ENCODE measurements at regions not wholly inside any gene's neighbourhood (a gene's known extent, or its start where the extent isn't known, plus 50 kb on each side); places are given as distances from the start of the nearest gene placed in this dataset.

- TF ChIP-seq, protein P1, sequence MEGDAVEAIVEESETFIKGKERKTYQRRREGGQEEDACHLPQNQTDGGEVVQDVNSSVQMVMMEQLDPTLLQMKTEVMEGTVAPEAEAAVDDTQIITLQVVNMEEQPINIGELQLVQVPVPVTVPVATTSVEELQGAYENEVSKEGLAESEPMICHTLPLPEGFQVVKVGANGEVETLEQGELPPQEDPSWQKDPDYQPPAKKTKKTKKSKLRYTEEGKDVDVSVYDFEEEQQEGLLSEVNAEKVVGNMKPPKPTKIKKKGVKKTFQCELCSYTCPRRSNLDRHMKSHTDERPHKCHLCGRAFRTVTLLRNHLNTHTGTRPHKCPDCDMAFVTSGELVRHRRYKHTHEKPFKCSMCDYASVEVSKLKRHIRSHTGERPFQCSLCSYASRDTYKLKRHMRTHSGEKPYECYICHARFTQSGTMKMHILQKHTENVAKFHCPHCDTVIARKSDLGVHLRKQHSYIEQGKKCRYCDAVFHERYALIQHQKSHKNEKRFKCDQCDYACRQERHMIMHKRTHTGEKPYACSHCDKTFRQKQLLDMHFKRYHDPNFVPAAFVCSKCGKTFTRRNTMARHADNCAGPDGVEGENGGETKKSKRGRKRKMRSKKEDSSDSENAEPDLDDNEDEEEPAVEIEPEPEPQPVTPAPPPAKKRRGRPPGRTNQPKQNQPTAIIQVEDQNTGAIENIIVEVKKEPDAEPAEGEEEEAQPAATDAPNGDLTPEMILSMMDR (IDR thresholded peaks at IDR 0.05; ENCODE audit: unreplicated experiment): no peak
- Mint-ChIP-seq H3K4me3 (ENCODE audit: low read depth) (no peak overlapping the region), H3K9me3 (ENCODE audit: low read depth) (peaks cover 6% of the 10 kb centered on the region), H3K27me3 (peaks cover 5% of the 10 kb centered on the region), H3K27ac (no peak overlapping the region), H3K4me1 (ENCODE audit: low read depth) (no peaks in the 10 kb centered on the region), H3K36me3 (ENCODE audit: insufficient read depth) (no peaks in the 10 kb centered on the region)
- DNase-seq (ENCODE audit: low spot score, unreplicated experiment): no peak
Measured at GRCh38 chr13:40394304-40394985, 272.0 kb downstream of the FOXO1 start.

- H3K27ac Mint-ChIP-seq: no peak overlapping the region
- H3K27me3 Mint-ChIP-seq: peaks cover 4% of the 10 kb centered on the region
- DNase-seq (ENCODE audit: low spot score, unreplicated experiment): no peak
- H3K4me3 Mint-ChIP-seq (ENCODE audit: low read depth): no peak overlapping the region
- H3K36me3 Mint-ChIP-seq (ENCODE audit: insufficient read depth): no peaks in the 10 kb centered on the region
- H3K9me3 Mint-ChIP-seq (ENCODE audit: low read depth): peaks cover 6% of the 10 kb centered on the region
- TF ChIP-seq, protein P1 (IDR thresholded peaks at IDR 0.05; ENCODE audit: unreplicated experiment): no peak
- peaks cover 7% of the 10 kb centered on the region for H3K4me1 Mint-ChIP-seq (ENCODE audit: low read depth)
Measured at GRCh38 chr13:40398065-40398464, 268.4 kb downstream of the FOXO1 start.

GRCh38 chr13:40399756-40400155 is 266.7 kb downstream of the FOXO1 start:
- TF ChIP-seq, protein P1 (IDR thresholded peaks at IDR 0.05; ENCODE audit: unreplicated experiment): no peak

DNA sequence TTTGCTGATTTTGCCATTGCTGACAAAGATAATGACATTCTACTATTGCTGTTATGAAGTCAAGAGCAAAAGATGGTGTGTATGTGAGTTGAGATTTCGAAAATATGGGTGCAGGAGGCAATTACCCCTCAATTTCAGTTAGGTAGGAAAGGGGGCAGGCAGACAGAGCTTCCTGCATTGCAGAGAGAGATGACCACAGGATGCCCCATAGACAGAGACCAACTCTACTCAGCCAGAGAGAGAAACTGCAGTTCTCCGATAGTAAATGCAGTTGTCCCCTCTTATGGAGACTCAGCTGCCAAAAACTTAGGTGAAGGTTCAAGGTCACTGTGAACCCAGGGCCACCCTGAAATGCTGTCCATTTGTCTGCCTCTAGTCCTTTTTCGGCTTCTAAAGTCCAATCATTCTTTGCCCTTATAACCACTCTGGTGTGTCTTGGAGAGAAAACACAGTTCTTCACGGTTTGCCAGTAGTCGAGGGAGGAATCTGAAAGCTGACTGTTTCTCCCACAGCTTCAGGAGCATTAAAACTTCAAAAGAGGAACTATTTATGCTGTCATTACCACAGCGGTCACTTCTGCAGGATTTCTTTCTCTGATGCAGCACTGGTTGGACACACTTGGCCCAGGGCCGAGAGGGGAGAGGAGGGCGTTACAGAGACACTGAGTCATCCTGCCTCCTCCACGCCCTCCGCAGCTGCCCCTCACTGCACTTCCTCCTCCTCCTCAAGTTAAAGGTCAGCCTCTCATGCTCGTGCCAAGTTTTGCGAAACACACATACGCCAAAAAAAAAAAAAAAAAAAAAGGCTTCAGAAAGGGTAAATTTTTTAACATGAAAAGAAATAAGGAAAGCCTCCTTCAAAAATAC is 264.3 kb downstream of the FOXO1 start:
- Mint-ChIP-seq H3K27me3 (peaks cover 9% of the 10 kb centered on the region), H3K4me3 (ENCODE audit: low read depth) (no peak overlapping the region), H3K36me3 (ENCODE audit: insufficient read depth) (no peaks in the 10 kb centered on the region), H3K4me1 (ENCODE audit: low read depth) (peaks cover 8% of the 10 kb centered on the region), H3K27ac (no peak overlapping the region), H3K9me3 (ENCODE audit: low read depth) (no peaks in the 10 kb centered on the region)
- no peak for DNase-seq (ENCODE audit: low spot score, unreplicated experiment)
- TF ChIP-seq, protein P1 (IDR thresholded peaks at IDR 0.05; ENCODE audit: unreplicated experiment): no peak

More at GRCh38 chr13:40399756-40400155, 266.7 kb downstream of the FOXO1 start:
- Mint-ChIP-seq H3K9me3 (ENCODE audit: low read depth) (peaks cover 6% of the 10 kb centered on the region), H3K4me1 (ENCODE audit: low read depth) (peaks cover 8% of the 10 kb centered on the region), H3K4me3 (ENCODE audit: low read depth) (no peak overlapping the region), H3K27me3 (peaks cover 4% of the 10 kb centered on the region), H3K27ac (no peak overlapping the region), H3K36me3 (ENCODE audit: insufficient read depth) (no peaks in the 10 kb centered on the region)
- DNase-seq (ENCODE audit: low spot score, unreplicated experiment): no peak

GRCh38 chr13:40402931-40403431 is 263.5 kb downstream of the FOXO1 start:
- Mint-ChIP-seq H3K4me1 (ENCODE audit: low read depth) (peaks cover 8% of the 10 kb centered on the region), H3K9me3 (ENCODE audit: low read depth) (no peaks in the 10 kb centered on the region), H3K36me3 (ENCODE audit: insufficient read depth) (no peaks in the 10 kb centered on the region), H3K27ac (no peak overlapping the region), H3K27me3 (peaks cover 9% of the 10 kb centered on the region), H3K4me3 (ENCODE audit: low read depth) (no peak overlapping the region)
- DNase-seq (ENCODE audit: low spot score, unreplicated experiment): no peak
- TF ChIP-seq, protein P1 (IDR thresholded peaks at IDR 0.05; ENCODE audit: unreplicated experiment): no peak
